ENCODE measurements at regions not wholly inside any gene's neighbourhood (a gene's known extent, or its start where the extent isn't known, plus 50 kb on each side); places are given as distances from the start of the nearest gene placed in this dataset.

GRCh38 chr9:82621447-82621846 is 441.5 kb downstream of the RASEF start:
- TF ChIP-seq CTCF (IDR thresholded peaks at IDR 0.05; ENCODE audit: poor library complexity, severe bottlenecking) (no peak), TAF1 (IDR thresholded peaks at IDR 0.05; ENCODE audit: low read depth) (no peak)
